Panc1 (cell line): ENCODE measurements at regions not wholly inside any gene's neighbourhood (a gene's known extent, or its start where the extent isn't known, plus 50 kb on each side); places are given as distances from the start of the nearest gene placed in this dataset.

ENCODE experiments used
- POLR2AphosphoS5 ChIP-seq: IDR thresholded peaks from 2 replicates; pipeline ENCODE4 v1.6.1; 2012; ENCODE audit warnings: mild to moderate bottlenecking, low read depth, low read length, moderate library complexity
- TF ChIP-seq, protein P1 (sequence below), 2 experiments: IDR thresholded peaks; 2 replicates each; pipeline ENCODE4 v1.6.1; 2011 to 2012; ENCODE audit warnings: low read depth in 2 of 2, control low read depth in 1 of 2, low read length in 1 of 2, mild to moderate bottlenecking in 1 of 2, moderate library complexity in 1 of 2; ENCODE audit not compliant: insufficient read depth in 1 of 2
- TF ChIP-seq, protein P2 (sequence below): fragments of 450-650 bp; IDR thresholded peaks from 2 replicates; pipeline ENCODE4 v1.5.1; 2017; ENCODE audit warnings: mild to moderate bottlenecking

DNA sequence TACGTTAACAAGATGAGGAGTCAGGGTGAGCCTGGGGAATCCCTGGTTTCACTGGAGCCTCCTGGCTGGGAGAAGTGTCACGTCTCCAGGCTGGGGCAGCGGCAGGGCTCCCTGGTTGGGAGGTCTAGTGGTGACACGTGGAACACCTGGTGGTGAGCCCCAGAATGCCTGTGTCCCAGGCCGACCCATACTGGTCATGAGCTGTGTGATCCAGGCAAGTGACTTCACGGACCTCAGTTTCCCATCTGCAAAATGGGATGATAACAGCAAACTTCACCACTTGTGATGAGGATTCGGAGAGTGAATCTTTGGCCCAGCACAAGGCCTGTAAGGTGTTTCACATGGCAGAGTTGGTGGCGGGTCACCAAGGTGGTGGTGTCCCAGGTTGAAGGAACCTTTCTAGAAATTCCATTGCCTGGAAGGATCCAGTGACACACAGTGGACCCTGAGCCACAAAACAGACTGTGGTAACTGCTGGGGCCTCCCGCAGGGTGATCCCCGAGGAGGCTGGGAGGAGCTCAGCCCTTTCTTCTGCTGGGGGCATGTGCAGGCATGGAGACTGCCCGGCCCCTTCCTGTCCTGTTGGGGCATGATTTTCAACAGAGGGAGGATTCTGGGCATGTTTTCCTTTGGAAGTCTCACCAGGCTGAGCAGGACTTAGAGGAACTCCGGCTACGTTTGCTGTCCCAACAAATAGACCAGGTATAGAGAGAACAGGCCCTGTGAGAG is 153.9 kb upstream of the IER5L start:
- TF ChIP-seq, protein P1, sequence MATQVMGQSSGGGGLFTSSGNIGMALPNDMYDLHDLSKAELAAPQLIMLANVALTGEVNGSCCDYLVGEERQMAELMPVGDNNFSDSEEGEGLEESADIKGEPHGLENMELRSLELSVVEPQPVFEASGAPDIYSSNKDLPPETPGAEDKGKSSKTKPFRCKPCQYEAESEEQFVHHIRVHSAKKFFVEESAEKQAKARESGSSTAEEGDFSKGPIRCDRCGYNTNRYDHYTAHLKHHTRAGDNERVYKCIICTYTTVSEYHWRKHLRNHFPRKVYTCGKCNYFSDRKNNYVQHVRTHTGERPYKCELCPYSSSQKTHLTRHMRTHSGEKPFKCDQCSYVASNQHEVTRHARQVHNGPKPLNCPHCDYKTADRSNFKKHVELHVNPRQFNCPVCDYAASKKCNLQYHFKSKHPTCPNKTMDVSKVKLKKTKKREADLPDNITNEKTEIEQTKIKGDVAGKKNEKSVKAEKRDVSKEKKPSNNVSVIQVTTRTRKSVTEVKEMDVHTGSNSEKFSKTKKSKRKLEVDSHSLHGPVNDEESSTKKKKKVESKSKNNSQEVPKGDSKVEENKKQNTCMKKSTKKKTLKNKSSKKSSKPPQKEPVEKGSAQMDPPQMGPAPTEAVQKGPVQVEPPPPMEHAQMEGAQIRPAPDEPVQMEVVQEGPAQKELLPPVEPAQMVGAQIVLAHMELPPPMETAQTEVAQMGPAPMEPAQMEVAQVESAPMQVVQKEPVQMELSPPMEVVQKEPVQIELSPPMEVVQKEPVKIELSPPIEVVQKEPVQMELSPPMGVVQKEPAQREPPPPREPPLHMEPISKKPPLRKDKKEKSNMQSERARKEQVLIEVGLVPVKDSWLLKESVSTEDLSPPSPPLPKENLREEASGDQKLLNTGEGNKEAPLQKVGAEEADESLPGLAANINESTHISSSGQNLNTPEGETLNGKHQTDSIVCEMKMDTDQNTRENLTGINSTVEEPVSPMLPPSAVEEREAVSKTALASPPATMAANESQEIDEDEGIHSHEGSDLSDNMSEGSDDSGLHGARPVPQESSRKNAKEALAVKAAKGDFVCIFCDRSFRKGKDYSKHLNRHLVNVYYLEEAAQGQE (IDR thresholded peaks at IDR 0.05; ENCODE audit: insufficient read depth in 1 of 2, low read depth in 2 of 2, low read length in 1 of 2) = no peak
- TF ChIP-seq, protein P2, sequence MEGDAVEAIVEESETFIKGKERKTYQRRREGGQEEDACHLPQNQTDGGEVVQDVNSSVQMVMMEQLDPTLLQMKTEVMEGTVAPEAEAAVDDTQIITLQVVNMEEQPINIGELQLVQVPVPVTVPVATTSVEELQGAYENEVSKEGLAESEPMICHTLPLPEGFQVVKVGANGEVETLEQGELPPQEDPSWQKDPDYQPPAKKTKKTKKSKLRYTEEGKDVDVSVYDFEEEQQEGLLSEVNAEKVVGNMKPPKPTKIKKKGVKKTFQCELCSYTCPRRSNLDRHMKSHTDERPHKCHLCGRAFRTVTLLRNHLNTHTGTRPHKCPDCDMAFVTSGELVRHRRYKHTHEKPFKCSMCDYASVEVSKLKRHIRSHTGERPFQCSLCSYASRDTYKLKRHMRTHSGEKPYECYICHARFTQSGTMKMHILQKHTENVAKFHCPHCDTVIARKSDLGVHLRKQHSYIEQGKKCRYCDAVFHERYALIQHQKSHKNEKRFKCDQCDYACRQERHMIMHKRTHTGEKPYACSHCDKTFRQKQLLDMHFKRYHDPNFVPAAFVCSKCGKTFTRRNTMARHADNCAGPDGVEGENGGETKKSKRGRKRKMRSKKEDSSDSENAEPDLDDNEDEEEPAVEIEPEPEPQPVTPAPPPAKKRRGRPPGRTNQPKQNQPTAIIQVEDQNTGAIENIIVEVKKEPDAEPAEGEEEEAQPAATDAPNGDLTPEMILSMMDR = no peak
- TF ChIP-seq POLR2AphosphoS5 = no peak
